Stimulated activated memory B cell treated with anti-CD40 and anti-IgM and Interleukin-4, amounts not matched to agents 10 μg/mL and 1 μg/mL and 100 μg/mL, for 72 hours (primary cell): ENCODE measurements at regions not wholly inside any gene's neighbourhood (a gene's known extent, or its start where the extent isn't known, plus 50 kb on each side); places are given as distances from the start of the nearest gene placed in this dataset.
"Not testable (repeated sequence)": the region's sequence is repeated elsewhere in the genome, so short reads cannot be mapped to it uniquely, and the experiment has no call there.

ENCODE experiments used
- ATAC-seq: fragments of 150-1000 bp; cut with Tn5 transposase; 2 replicates; pipeline ENCODE4 v1.10.0; 2021
- H3K27ac Mint-ChIP-seq: one replicate; pipeline ENCODE4 v1.8.0; 2022; ENCODE audit warnings: mild to moderate bottlenecking, mixed read lengths
- H3K27me3 Mint-ChIP-seq: one replicate; pipeline ENCODE4 v1.8.0; 2022; ENCODE audit warnings: mixed read lengths
- H3K36me3 Mint-ChIP-seq: one replicate; pipeline ENCODE4 v1.8.0; 2022; ENCODE audit warnings: mixed read lengths
- H3K4me1 Mint-ChIP-seq: one replicate; pipeline ENCODE4 v1.8.0; 2022; ENCODE audit warnings: mixed read lengths
- H3K4me3 Mint-ChIP-seq: one replicate; pipeline ENCODE4 v1.8.0; 2022; ENCODE audit warnings: mild to moderate bottlenecking, moderate library complexity, mixed read lengths
- H3K9me3 Mint-ChIP-seq: one replicate; pipeline ENCODE4 v1.8.0; 2022; ENCODE audit warnings: mixed read lengths

- peak; percentile 59 for ATAC-seq
- H3K4me1 Mint-ChIP-seq = peaks cover 4% of the 10 kb centered on the region
- no peak overlapping the region for H3K4me3 Mint-ChIP-seq
- no peak overlapping the region for H3K27ac Mint-ChIP-seq
- H3K27me3 Mint-ChIP-seq = peaks cover 50% of the 10 kb centered on the region
- H3K36me3 Mint-ChIP-seq = no peaks in the 10 kb centered on the region
- H3K9me3 Mint-ChIP-seq = no peaks in the 10 kb centered on the region
Measured at GRCh38 chr16:87203060-87203656, 114.0 kb downstream of the C16orf95 start.

- no peaks in the 10 kb centered on the region for H3K36me3 Mint-ChIP-seq
- ATAC-seq = no peak
- peaks cover 4% of the 10 kb centered on the region for H3K4me1 Mint-ChIP-seq
- peaks cover 23% of the 10 kb centered on the region for H3K27me3 Mint-ChIP-seq
- no peak overlapping the region for H3K4me3 Mint-ChIP-seq
- no peaks in the 10 kb centered on the region for H3K9me3 Mint-ChIP-seq
- no peak overlapping the region for H3K27ac Mint-ChIP-seq
Measured at GRCh38 chr16:87206646-87207451, 110.3 kb downstream of the C16orf95 start.

GRCh38 chr16:87207509-87207908, 109.7 kb downstream of the C16orf95 start:
- Mint-ChIP-seq H3K9me3 (no peaks in the 10 kb centered on the region), H3K27ac (no peak overlapping the region), H3K27me3 (peaks cover 20% of the 10 kb centered on the region), H3K4me1 (peaks cover 4% of the 10 kb centered on the region), H3K4me3 (no peak overlapping the region), H3K36me3 (no peaks in the 10 kb centered on the region)
- no peak for ATAC-seq

- no peak for ATAC-seq
Measured at GRCh38 chr16:87207965-87208364, 109.2 kb downstream of the C16orf95 start.

GRCh38 chr16:87208968-87209367, 108.2 kb downstream of the C16orf95 start:
- H3K9me3 Mint-ChIP-seq, H3K4me1 Mint-ChIP-seq, H3K4me3 Mint-ChIP-seq, H3K27ac Mint-ChIP-seq, H3K36me3 Mint-ChIP-seq, H3K27me3 Mint-ChIP-seq, ATAC-seq: not testable (repeated sequence)

More at GRCh38 chr16:87207965-87208364, 109.2 kb downstream of the C16orf95 start:
- Mint-ChIP-seq H3K36me3 (no peaks in the 10 kb centered on the region), H3K27me3 (peaks cover 16% of the 10 kb centered on the region), H3K27ac (no peak overlapping the region), H3K9me3 (no peaks in the 10 kb centered on the region), H3K4me1 (peaks cover 4% of the 10 kb centered on the region), H3K4me3 (no peak overlapping the region)

GRCh38 chr16:87209808-87210512, 107.2 kb downstream of the C16orf95 start:
- Mint-ChIP-seq H3K4me1 (no peaks in the 10 kb centered on the region), H3K27me3 (no peaks in the 10 kb centered on the region), H3K4me3 (no peak overlapping the region), H3K9me3 (no peaks in the 10 kb centered on the region), H3K36me3 (no peaks in the 10 kb centered on the region), H3K27ac (no peak overlapping the region)
- no peak for ATAC-seq

- no peak for ATAC-seq
- no peak overlapping the region for H3K27ac Mint-ChIP-seq
- H3K9me3 Mint-ChIP-seq = no peaks in the 10 kb centered on the region
- no peaks in the 10 kb centered on the region for H3K4me1 Mint-ChIP-seq
- no peak overlapping the region for H3K4me3 Mint-ChIP-seq
- H3K27me3 Mint-ChIP-seq = no peaks in the 10 kb centered on the region
- H3K36me3 Mint-ChIP-seq = no peaks in the 10 kb centered on the region
Measured at GRCh38 chr16:87210894-87211293, 106.3 kb downstream of the C16orf95 start.

- no peaks in the 10 kb centered on the region for H3K27me3 Mint-ChIP-seq
- no peak for ATAC-seq
- no peaks in the 10 kb centered on the region for H3K36me3 Mint-ChIP-seq
- no peak overlapping the region for H3K27ac Mint-ChIP-seq
- no peaks in the 10 kb centered on the region for H3K4me1 Mint-ChIP-seq
- H3K4me3 Mint-ChIP-seq = no peak overlapping the region
- H3K9me3 Mint-ChIP-seq = no peaks in the 10 kb centered on the region
Measured at GRCh38 chr16:87212026-87212425, 105.2 kb downstream of the C16orf95 start.

- Mint-ChIP-seq H3K27ac (no peak overlapping the region), H3K36me3 (no peaks in the 10 kb centered on the region), H3K27me3 (no peaks in the 10 kb centered on the region), H3K4me3 (no peak overlapping the region), H3K4me1 (no peaks in the 10 kb centered on the region), H3K9me3 (no peaks in the 10 kb centered on the region)
- ATAC-seq = no peak
Measured at GRCh38 chr16:87213536-87213935, 103.7 kb downstream of the C16orf95 start.

GRCh38 chr16:87216148-87216840, 100.9 kb downstream of the C16orf95 start:
- Mint-ChIP-seq H3K9me3 (peaks cover 6% of the 10 kb centered on the region), H3K27me3 (no peaks in the 10 kb centered on the region), H3K4me1 (no peaks in the 10 kb centered on the region), H3K27ac (no peak overlapping the region), H3K4me3 (no peak overlapping the region), H3K36me3 (no peaks in the 10 kb centered on the region)
- ATAC-seq = no peak

- Mint-ChIP-seq H3K36me3 (no peaks in the 10 kb centered on the region), H3K4me3 (no peak overlapping the region), H3K27me3 (no peaks in the 10 kb centered on the region)
Measured at GRCh38 chr16:87216841-87217275, 100.3 kb downstream of the C16orf95 start.

GRCh38 chr16:87217802-87218201, 99.4 kb downstream of the C16orf95 start:
- not testable (repeated sequence) for H3K4me1 Mint-ChIP-seq, H3K9me3 Mint-ChIP-seq, ATAC-seq, H3K36me3 Mint-ChIP-seq, H3K4me3 Mint-ChIP-seq, H3K27me3 Mint-ChIP-seq, H3K27ac Mint-ChIP-seq

More at GRCh38 chr16:87216841-87217275, 100.3 kb downstream of the C16orf95 start:
- Mint-ChIP-seq H3K4me1 (no peaks in the 10 kb centered on the region), H3K9me3 (peaks cover 6% of the 10 kb centered on the region), H3K27ac (no peak overlapping the region)
- ATAC-seq = no peak

GRCh38 chr16:87218281-87219055, 98.7 kb downstream of the C16orf95 start:
- H3K4me1 Mint-ChIP-seq = no peaks in the 10 kb centered on the region
- H3K27me3 Mint-ChIP-seq = no peaks in the 10 kb centered on the region
- peaks cover 6% of the 10 kb centered on the region for H3K9me3 Mint-ChIP-seq
- ATAC-seq = peak; percentile 43
- H3K4me3 Mint-ChIP-seq = no peak overlapping the region
- H3K36me3 Mint-ChIP-seq = no peaks in the 10 kb centered on the region
- H3K27ac Mint-ChIP-seq = no peak overlapping the region

GRCh38 chr16:87219287-87219909, 97.8 kb downstream of the C16orf95 start:
- no peaks in the 10 kb centered on the region for H3K36me3 Mint-ChIP-seq
- no peaks in the 10 kb centered on the region for H3K27me3 Mint-ChIP-seq
- ATAC-seq = no peak
- H3K4me3 Mint-ChIP-seq = no peak overlapping the region
- peaks cover 6% of the 10 kb centered on the region for H3K9me3 Mint-ChIP-seq
- H3K27ac Mint-ChIP-seq = no peak overlapping the region
- H3K4me1 Mint-ChIP-seq = no peaks in the 10 kb centered on the region
